Spinal cord (tissue), 9 donors: ENCODE measurements at regions not wholly inside any gene's neighbourhood (a gene's known extent, or its start where the extent isn't known, plus 50 kb on each side); places are given as distances from the start of the nearest gene placed in this dataset.
"Not testable (repeated sequence)": the region's sequence is repeated elsewhere in the genome, so short reads cannot be mapped to it uniquely, and the experiment has no call there.

Experiments used
- DNase-seq, 6 donors: peaks; one replicate each; pipeline versions ENCODE4 v3.0.0 to v3.0.0-alpha.2; 2013 to 2015; ENCODE audit warnings: low spot score in 6 of 6, low read depth in 4 of 6
- H3K27ac ChIP-seq: one replicate; pipeline ENCODE4 v1.5.1; 2013; ENCODE audit warnings: low read depth, low read length, control low read depth
- H3K27me3 ChIP-seq: one replicate; pipeline ENCODE4 v1.6.1; 2013; ENCODE audit warnings: low read length; ENCODE audit not compliant: control insufficient read depth, insufficient read depth
- H3K36me3 ChIP-seq: one replicate; pipeline ENCODE4 v1.6.1; 2013; ENCODE audit warnings: low read length; ENCODE audit not compliant: control insufficient read depth, insufficient read depth
- H3K4me1 ChIP-seq: one replicate; pipeline ENCODE4 v1.6.1; 2013; ENCODE audit warnings: low read length; ENCODE audit not compliant: control insufficient read depth, insufficient read depth
- H3K4me3 ChIP-seq: one replicate; pipeline ENCODE4 v1.5.1; 2013; ENCODE audit warnings: low read depth, low read length, control low read depth
- H3K9me3 ChIP-seq: one replicate; pipeline ENCODE4 v1.6.1; 2013; ENCODE audit warnings: low read length; ENCODE audit not compliant: control insufficient read depth, insufficient read depth
- WGBS: methylation state at CpG from one replicate; pipeline ENCODE4 v1.1.5; 2013; ENCODE audit warnings: missing lambda C conversion rate; ENCODE audit not compliant: insufficient coverage; 5-methylcytosine and 5-hydroxymethylcytosine counted together
- donor health status: healthy.

GRCh38 chr6:134640229-134640628 lies 309.7 kb downstream of the ALDH8A1 start:
- Histone ChIP-seq H3K27ac (no peak overlapping the region), H3K4me3 (no peak overlapping the region), H3K27me3 (no peaks in the 10 kb centered on the region), H3K9me3 (no peaks in the 10 kb centered on the region), H3K36me3 (no peaks in the 10 kb centered on the region), H3K4me1 (no peaks in the 10 kb centered on the region)
- no peak for DNase-seq
- WGBS: no CpG with 5 or more reads among the region's 4 CpGs

DNA sequence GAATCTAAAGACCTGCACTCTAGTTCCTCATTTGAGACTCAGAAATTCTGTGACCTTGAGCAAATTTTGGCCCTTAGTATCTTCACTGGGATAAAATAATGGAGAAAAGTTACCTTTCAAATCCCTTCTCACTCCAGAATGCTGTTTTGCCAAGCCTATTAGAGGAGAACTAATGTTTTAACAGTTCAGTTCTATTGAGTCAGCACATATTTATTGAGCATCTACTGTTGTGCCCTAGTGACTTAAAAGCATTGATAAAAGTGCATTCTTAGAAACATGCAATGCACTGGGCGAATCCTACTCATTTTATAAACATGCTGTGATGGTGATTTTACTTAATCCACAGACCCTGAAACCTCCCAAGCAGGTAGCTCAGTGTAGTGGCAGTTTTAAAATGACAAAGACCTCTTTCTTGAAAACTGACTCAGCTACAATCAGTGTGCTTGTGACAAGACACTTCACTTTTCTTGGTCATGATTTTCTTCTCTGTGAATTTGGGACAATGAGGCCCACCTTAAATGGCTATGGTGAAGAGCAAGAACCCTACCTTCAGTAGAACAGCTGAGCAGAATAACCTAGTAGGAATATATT lies 312.0 kb downstream of the ALDH8A1 start:
- Histone ChIP-seq H3K9me3 (no peaks in the 10 kb centered on the region), H3K36me3 (no peaks in the 10 kb centered on the region), H3K4me3 (no peak overlapping the region), H3K4me1 (no peaks in the 10 kb centered on the region), H3K27ac (no peak overlapping the region), H3K27me3 (no peaks in the 10 kb centered on the region)
- DNase-seq: no peak
- no CpG with 5 or more reads among the region's 1 CpG for WGBS

GRCh38 chr6:134637282-134637681 lies 312.6 kb downstream of the ALDH8A1 start:
- Histone ChIP-seq H3K36me3 (no peaks in the 10 kb centered on the region), H3K4me3 (no peak overlapping the region), H3K27me3 (no peaks in the 10 kb centered on the region), H3K9me3 (no peaks in the 10 kb centered on the region), H3K27ac (no peak overlapping the region), H3K4me1 (no peaks in the 10 kb centered on the region)
- DNase-seq: no peak
- WGBS: 92% methylated on average over 2 of the region's 5 CpGs

DNA sequence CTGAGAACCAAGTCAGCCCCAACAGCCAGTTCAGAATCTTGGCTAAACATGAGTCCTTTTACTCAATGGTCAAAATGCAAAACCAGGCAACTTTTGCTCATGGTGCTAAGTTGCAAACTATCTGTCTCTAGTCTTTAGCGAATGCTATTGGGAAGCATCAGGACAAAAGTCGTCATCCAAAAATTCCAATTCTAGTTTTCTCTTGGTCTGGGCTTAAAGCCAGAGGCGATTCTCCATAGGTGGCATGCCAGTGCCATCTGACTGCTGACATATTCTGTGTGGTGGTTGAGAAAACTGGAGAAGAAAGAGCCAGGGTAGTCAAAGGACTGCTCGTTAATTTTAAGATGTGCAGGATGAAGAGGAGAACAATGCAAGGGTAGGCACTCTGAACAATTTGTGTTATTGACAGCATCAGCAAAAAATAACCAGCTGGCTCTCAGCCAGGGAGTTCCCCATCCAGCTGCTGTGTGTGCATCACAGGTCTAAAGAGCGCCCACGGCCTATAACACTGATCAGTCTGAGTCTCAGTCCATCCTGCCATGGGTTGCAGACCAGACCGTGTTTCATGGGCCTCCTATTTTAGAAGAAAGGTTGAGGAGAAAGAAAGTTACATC lies 313.6 kb downstream of the ALDH8A1 start:
- DNase-seq: no peak
- Histone ChIP-seq H3K4me1 (no peaks in the 10 kb centered on the region), H3K9me3 (no peaks in the 10 kb centered on the region), H3K27me3 (no peaks in the 10 kb centered on the region), H3K27ac (no peak overlapping the region), H3K36me3 (no peaks in the 10 kb centered on the region), H3K4me3 (no peak overlapping the region)
- WGBS: 84% methylated on average over 6 of the region's 7 CpGs

DNA sequence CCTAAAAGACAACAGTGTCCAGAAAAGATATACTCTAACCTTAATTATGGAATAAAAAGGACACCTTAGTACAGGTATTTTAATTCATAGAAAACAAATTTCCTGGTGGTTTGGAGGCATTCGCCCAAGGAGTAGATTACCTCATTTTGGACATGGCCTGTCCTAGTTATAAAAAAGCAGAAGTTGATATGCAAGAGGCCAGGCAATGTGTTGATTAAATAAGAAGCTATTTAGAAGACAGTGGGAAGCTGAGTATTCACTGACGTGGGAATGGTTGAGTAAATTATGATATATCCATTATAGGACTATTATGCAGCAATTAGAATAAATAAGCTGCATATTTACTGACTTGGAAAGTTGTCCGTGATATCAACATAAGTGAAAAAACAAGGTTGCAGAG lies 314.9 kb downstream of the ALDH8A1 start:
- no CpG with 5 or more reads among the region's 3 CpGs for WGBS
- Histone ChIP-seq H3K27ac (no peak overlapping the region), H3K9me3 (no peaks in the 10 kb centered on the region), H3K27me3 (no peaks in the 10 kb centered on the region), H3K36me3 (no peaks in the 10 kb centered on the region), H3K4me1 (no peaks in the 10 kb centered on the region), H3K4me3 (no peak overlapping the region)
- no peak for DNase-seq

DNA sequence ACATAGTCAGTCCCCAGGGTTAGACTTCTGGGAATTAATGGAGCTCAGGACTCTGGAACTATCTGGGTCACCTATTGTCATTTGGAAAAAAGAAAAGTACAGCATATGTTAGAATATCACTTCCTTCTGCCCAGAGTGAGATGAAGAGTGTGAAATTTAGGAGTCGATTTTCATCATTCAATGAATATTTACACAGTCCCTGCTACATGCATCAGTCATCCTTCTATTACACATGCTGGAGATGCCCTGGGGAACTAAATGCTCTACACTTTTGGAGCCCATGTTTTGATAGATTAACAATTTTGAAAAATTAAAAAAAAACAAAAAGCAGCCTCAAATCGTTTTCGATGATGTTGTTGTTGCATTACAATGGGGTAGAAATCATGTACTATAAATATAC lies 315.4 kb downstream of the ALDH8A1 start:
- no peaks in the 10 kb centered on the region for H3K9me3 ChIP-seq
- no peak overlapping the region for H3K27ac ChIP-seq
- no peaks in the 10 kb centered on the region for H3K4me1 ChIP-seq
- no peaks in the 10 kb centered on the region for H3K36me3 ChIP-seq
- H3K4me3 ChIP-seq: no peak overlapping the region
- no peak for DNase-seq
- no CpG with 5 or more reads among the region's 3 CpGs for WGBS
- H3K27me3 ChIP-seq: no peaks in the 10 kb centered on the region

- not testable (repeated sequence) for H3K4me3 ChIP-seq, H3K9me3 ChIP-seq, H3K27me3 ChIP-seq, H3K27ac ChIP-seq, H3K36me3 ChIP-seq, DNase-seq, H3K4me1 ChIP-seq
- WGBS: 92% methylated on average over 36 of the region's 48 CpGs
Measured at GRCh38 chr6:134632982-134633940, 315.3 kb upstream of the SGK1 start.

GRCh38 chr6:134632024-134632423 lies 314.1 kb upstream of the SGK1 start:
- WGBS: 85% methylated on average over 2 of the region's 4 CpGs
- H3K4me3 ChIP-seq: no peak overlapping the region
- no peaks in the 10 kb centered on the region for H3K27me3 ChIP-seq
- H3K36me3 ChIP-seq: no peaks in the 10 kb centered on the region
- H3K4me1 ChIP-seq: no peaks in the 10 kb centered on the region
- H3K9me3 ChIP-seq: no peaks in the 10 kb centered on the region
- no peak for DNase-seq
- H3K27ac ChIP-seq: no peak overlapping the region

DNA sequence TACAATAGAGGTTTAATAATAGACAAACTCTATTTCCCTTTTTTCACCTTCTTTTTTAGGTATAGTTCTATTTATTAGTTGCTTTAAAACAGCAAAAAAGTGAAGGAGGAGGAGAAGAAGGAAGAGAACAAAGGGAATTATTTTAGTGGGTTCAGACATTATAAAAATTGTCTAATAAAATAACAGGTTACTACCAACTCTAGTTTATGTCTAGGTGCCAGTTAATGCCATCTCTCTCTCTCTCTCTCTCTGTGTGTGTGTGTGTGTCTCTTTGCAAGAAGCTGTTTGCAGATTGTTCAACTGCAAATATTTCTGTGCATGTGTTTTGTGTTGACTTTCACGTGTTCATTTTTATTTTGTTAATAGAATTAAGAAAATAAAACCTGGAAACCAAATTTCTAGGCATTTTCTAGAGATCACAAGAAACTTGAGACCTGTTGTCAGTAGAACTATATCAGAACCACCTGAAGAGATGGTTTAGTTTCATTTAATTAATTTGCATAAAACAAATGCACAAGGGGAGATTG lies 313.5 kb upstream of the SGK1 start:
- no CpG with 5 or more reads among the region's 1 CpG for WGBS
- no peak overlapping the region for H3K27ac ChIP-seq
- no peak overlapping the region for H3K4me3 ChIP-seq
- H3K36me3 ChIP-seq: no peaks in the 10 kb centered on the region
- no peaks in the 10 kb centered on the region for H3K9me3 ChIP-seq
- DNase-seq: no peak
- H3K27me3 ChIP-seq: no peaks in the 10 kb centered on the region
- H3K4me1 ChIP-seq: no peaks in the 10 kb centered on the region
